K562 (cell line): ENCODE measurements at regions not wholly inside any gene's neighbourhood (a gene's known extent, or its start where the extent isn't known, plus 50 kb on each side); places are given as distances from the start of the nearest gene placed in this dataset.

ENCODE experiments used
- ATAC-seq: fragments of 200-7000 bp; cut with Tn5 transposase; 3 replicates; pipeline ENCODE4 v1.9.1; 2020; ENCODE audit warnings: moderate library complexity
- BruUV-seq: library from RNA; stranded (reverse); fragments of 400-500 nt; replicated peaks from 2 replicates; lab custom pipeline; 2021; lab: Mats Ljungman, UMichigan
- CTCF ChIA-PET: fragments of 300-600 bp; formaldehyde crosslinking; extraction: SDS; loops from one replicate; lab custom pipeline; 2021; ENCODE audit warnings: low intra/inter-chr PET ratio; lab: Yijun Ruan, JAX
- POLR2A ChIA-PET: fragments of 300-600, 350-650 bp; sonication (Branson Sonifier 250); formaldehyde crosslinking; extraction: SDS; loops from one replicate; lab custom pipeline; 2021; ENCODE audit warnings: antibody characterized with exemption, inconsistent platforms; lab: Yijun Ruan, JAX
- DNase-seq, 4 experiments: peaks; one replicate each; pipeline versions ENCODE4 v3.0.0 to v3.0.0-alpha.2; 2011 to 2018; ENCODE audit warnings: low spot score in 3 of 4, mixed read lengths in 3 of 4; ENCODE audit errors: extremely low read depth in 1 of 4
- FAIRE-seq: peaks from 2 replicates; lab custom pipeline; 2011; peaks lifted over from hg19 to GRCh38; lab: Jason Lieb, UNC
- H2AFZ ChIP-seq: 2 replicates; pipeline ENCODE4 v1.6.0; 2011; ENCODE audit warnings: low read depth, low read length, control low read depth, inconsistent platforms
- H3K27ac ChIP-seq: fragments of 200-600 bp; 3 replicates; pipeline ENCODE4 v1.8.0; 2011; ENCODE audit warnings: low read depth, mild to moderate bottlenecking, control low read depth, inconsistent platforms, low read length, moderate library complexity, mixed read lengths; ENCODE audit errors: extremely low read depth
- H3K27me3 ChIP-seq, 2 experiments: fragments of 300-600 bp in 1 of 2; 2 replicates in 1 of 2; 3 replicates in 1 of 2; pipeline versions ENCODE4 v1.6.0 to v1.8.0; 2011; ENCODE audit warnings: inconsistent platforms in 2 of 2, low read length in 2 of 2, mild to moderate bottlenecking in 1 of 2, mixed read lengths in 1 of 2, moderate library complexity in 1 of 2; ENCODE audit not compliant: control insufficient read depth in 2 of 2, insufficient read depth in 2 of 2
- H3K36me3 ChIP-seq: fragments of 300-600 bp; 3 replicates; pipeline ENCODE4 v1.8.0; 2011; ENCODE audit warnings: mild to moderate bottlenecking, low read length, inconsistent platforms; ENCODE audit not compliant: control insufficient read depth, insufficient read depth
- H3K4me1 ChIP-seq, 2 experiments: fragments of 200-600 bp in 1 of 2; replicated peaks in 1 of 2; 2 replicates in 1 of 2; 3 replicates in 1 of 2; pipeline versions ENCODE4 v1.5.1 to v1.8.0; 2011; ENCODE audit warnings: inconsistent platforms in 2 of 2, low read length in 2 of 2, mild to moderate bottlenecking in 1 of 2, mixed read lengths in 1 of 2, moderate library complexity in 1 of 2; ENCODE audit not compliant: control insufficient read depth in 2 of 2, insufficient read depth in 2 of 2
- H3K4me2 ChIP-seq: 2 replicates; pipeline ENCODE4 v1.6.1; 2011; ENCODE audit warnings: low read length, control low read depth, inconsistent platforms, mixed read lengths; ENCODE audit not compliant: insufficient read depth
- H3K4me3 ChIP-seq: fragments of 200-600 bp; sonication (generic), shearing (Covaris generic); 2 replicates; pipeline ENCODE4 v1.5.1; 2016; ENCODE audit warnings: control low read depth, inconsistent platforms
- H3K79me2 ChIP-seq: fragments of 200-600 bp; 3 replicates; pipeline ENCODE4 v1.8.0; 2011; ENCODE audit warnings: low read length, inconsistent platforms; ENCODE audit not compliant: control insufficient read depth, insufficient read depth
- H3K9ac ChIP-seq, 2 experiments: 2 replicates each; pipeline versions ENCODE4 v1.6.0 to v1.6.1; 2011; ENCODE audit warnings: low read depth in 2 of 2, low read length in 2 of 2, control low read depth in 1 of 2, inconsistent platforms in 1 of 2, mild to moderate bottlenecking in 1 of 2, mixed read lengths in 1 of 2; ENCODE audit not compliant: insufficient read depth in 1 of 2
- H3K9me1 ChIP-seq: one replicate; pipeline ENCODE4 v1.6.0; 2011; ENCODE audit warnings: inconsistent platforms, mild to moderate bottlenecking, low read length, moderate library complexity; ENCODE audit not compliant: control insufficient read depth, insufficient read depth
- H3K9me3 ChIP-seq: replicated peaks from 2 replicates; pipeline ENCODE4 v1.5.1; 2011; ENCODE audit warnings: low read depth, low read length, inconsistent platforms; ENCODE audit not compliant: control insufficient read depth, insufficient read depth
- H4K20me1 ChIP-seq: replicated peaks from 2 replicates; pipeline ENCODE4 v1.6.1; 2011; ENCODE audit warnings: low read length, inconsistent platforms, mixed read lengths; ENCODE audit not compliant: control insufficient read depth, insufficient read depth
- ATF2 ChIP-seq: sonication (generic); formaldehyde crosslinking; IDR thresholded peaks from 2 replicates; pipeline ENCODE4 v1.8.1; 2022; ENCODE audit warnings: missing genetic modification reagents
- HCFC1 ChIP-seq: IDR thresholded peaks from 2 replicates; pipeline ENCODE4 v1.6.1; 2012; ENCODE audit warnings: low read depth, low read length, improper control_type of control experiment
- NR3C1 ChIP-seq: sonication (generic); formaldehyde crosslinking; IDR thresholded peaks from 2 replicates; pipeline ENCODE4 v1.8.1; 2022; ENCODE audit warnings: missing genetic modification reagents
- PCBP1 ChIP-seq: fragments of 200-400 bp; formaldehyde crosslinking; IDR thresholded peaks from 2 replicates; pipeline ENCODE4 v1.6.1; 2018; ENCODE audit warnings: mild to moderate bottlenecking, low read depth, low read length; ENCODE audit not compliant: poor library complexity, severe bottlenecking
- ZNF253 ChIP-seq: fragments of 250-450 bp; sonication (Bioruptor Pico); conservative IDR thresholded peaks from 2 replicates; pipeline ENCODE4 v1.6.1; 2021; ENCODE audit warnings: mild to moderate bottlenecking
- ZNF583 ChIP-seq: fragments of 250-450 bp; sonication (Bioruptor Pico); IDR thresholded peaks from 2 replicates; pipeline ENCODE4 v1.4.0; 2020
- WGBS: fragments of 100-300 bp; shearing (Covaris generic); methylation state at CpG from one replicate; pipeline ENCODE4 v1.1.6; 2016; ENCODE audit warnings: low coverage, mixed read lengths; ENCODE audit not compliant: insufficient coverage; ENCODE audit errors: missing lambda C conversion rate; 5-methylcytosine and 5-hydroxymethylcytosine counted together
- in situ Hi-C: fragments of 300-500 bp; cut with MboI; formaldehyde crosslinking; loops from 4 replicates; pipeline ENCODE4 v1.15.0; 2018; ENCODE audit warnings: inconsistent platforms, mixed read lengths
- intact Hi-C: fragments of 100-400 bp; cut with micrococcal nuclease; formaldehyde crosslinking; loops from 2 replicates; pipeline ENCODE4 v1.14.2; 2022
- TF ChIP-seq, protein P1 (sequence below), 3 experiments: fragments of 200-800 bp in 1 of 3; fragments of 250-450 bp in 1 of 3; fragments of 450-650 bp in 1 of 3; sonication (Bioruptor Pico) in 1 of 3; sonication (Bioruptor generic) in 1 of 3; formaldehyde crosslinking in 1 of 3; IDR thresholded peaks; 2 replicates each; pipeline versions ENCODE4 v1.6.1 to v1.8.0; 2016 to 2022; ENCODE audit warnings: mild to moderate bottlenecking in 2 of 3, missing genetic modification characterization in 2 of 3, missing compliant biosample characterization in 1 of 3, moderate library complexity in 1 of 3
- TF ChIP-seq, protein P2 (sequence below), 2 experiments: fragments of 450-650 bp; formaldehyde crosslinking in 1 of 2; IDR thresholded peaks; 2 replicates each; pipeline versions ENCODE4 v1.4.0 to v1.6.1; 2014 to 2020; ENCODE audit warnings: mild to moderate bottlenecking in 2 of 2, borderline replicate concordance in 1 of 2, low read depth in 1 of 2

DNA sequence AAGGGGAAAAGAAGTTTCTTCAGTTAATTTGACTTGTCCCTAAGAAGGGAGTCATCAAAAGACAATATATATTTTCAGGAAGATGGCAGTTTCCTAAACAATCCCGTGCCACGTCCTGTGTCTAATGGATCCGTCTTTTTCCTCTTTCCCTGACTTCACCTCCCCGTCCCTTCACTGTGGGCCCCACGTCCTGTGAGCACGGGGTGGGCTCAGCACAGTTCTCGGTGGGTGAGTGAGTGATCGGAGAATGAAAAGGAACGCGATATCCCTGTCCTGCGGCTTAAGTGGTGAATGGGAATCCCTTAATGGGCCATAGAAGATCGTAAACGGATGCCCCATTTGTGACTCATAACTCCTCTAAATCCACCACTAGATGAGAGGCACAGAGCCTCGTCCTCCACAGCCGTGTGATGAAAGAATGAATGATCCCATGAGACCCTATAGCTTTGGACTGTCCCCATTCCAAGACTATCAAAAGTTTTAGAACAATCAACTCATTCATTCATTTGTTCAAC lies 63.5 kb upstream of the PITRM1 start:
- Histone ChIP-seq H3K9me3 (no peaks in the 10 kb centered on the region), H3K79me2 (no peaks in the 10 kb centered on the region), H3K27me3 (peaks cover 27 to 64% of the 10 kb centered on the region in 2 experiments), H3K9me1 (no peaks in the 10 kb centered on the region), H3K4me3 (no peak overlapping the region), H4K20me1 (0 out of 2 replicates have a peak, but pooled peaks cover 8% of the 10 kb centered on the region), H3K27ac (no peak overlapping the region), H3K4me1 (peaks cover 0 to 8% of the 10 kb centered on the region in 2 experiments; a peak in 1 of 5 replicates), H3K4me2 (no peak overlapping the region), H3K36me3 (no peaks in the 10 kb centered on the region), H2AFZ (no peak overlapping the region), H3K9ac (no peak overlapping the region)
- CTCF ChIA-PET, result no interaction called here
- ATAC-seq, result no peak
- in situ Hi-C loops (no loop called here), intact Hi-C loops (loop anchor here (5.0 to 10.0 kb wide), 3 partner anchors 39 to 1536 kb away; no protein-coding TSS in a partner anchor)
- DNase-seq, result no peak
- FAIRE-seq, result no peak
- POLR2A ChIA-PET, result interaction anchor here (0.6 kb wide), 1 partner anchor 1468 kb away, joined by 3 read pairs; no protein-coding TSS in a partner anchor
- WGBS, result 6% methylated on average over 15 of the region's 15 CpGs
- no TSS peak for BruUV-seq
- TF ChIP-seq, protein P1, sequence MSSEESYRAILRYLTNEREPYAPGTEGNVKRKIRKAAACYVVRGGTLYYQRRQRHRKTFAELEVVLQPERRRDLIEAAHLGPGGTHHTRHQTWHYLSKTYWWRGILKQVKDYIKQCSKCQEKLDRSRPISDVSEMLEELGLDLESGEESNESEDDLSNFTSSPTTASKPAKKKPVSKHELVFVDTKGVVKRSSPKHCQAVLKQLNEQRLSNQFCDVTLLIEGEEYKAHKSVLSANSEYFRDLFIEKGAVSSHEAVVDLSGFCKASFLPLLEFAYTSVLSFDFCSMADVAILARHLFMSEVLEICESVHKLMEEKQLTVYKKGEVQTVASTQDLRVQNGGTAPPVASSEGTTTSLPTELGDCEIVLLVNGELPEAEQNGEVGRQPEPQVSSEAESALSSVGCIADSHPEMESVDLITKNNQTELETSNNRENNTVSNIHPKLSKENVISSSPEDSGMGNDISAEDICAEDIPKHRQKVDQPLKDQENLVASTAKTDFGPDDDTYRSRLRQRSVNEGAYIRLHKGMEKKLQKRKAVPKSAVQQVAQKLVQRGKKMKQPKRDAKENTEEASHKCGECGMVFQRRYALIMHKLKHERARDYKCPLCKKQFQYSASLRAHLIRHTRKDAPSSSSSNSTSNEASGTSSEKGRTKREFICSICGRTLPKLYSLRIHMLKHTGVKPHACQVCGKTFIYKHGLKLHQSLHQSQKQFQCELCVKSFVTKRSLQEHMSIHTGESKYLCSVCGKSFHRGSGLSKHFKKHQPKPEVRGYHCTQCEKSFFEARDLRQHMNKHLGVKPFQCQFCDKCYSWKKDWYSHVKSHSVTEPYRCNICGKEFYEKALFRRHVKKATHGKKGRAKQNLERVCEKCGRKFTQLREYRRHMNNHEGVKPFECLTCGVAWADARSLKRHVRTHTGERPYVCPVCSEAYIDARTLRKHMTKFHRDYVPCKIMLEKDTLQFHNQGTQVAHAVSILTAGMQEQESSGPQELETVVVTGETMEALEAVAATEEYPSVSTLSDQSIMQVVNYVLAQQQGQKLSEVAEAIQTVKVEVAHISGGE (CRISPR knock-in tag; IDR thresholded peaks at IDR 0.05), result no peak
- TF ChIP-seq ZNF583 (CRISPR knock-in tag), result no peak
- no peak for TF ChIP-seq PCBP1
- TF ChIP-seq ZNF253, result no peak
- no peak for TF ChIP-seq ATF2 (CRISPR knock-in tag)
- TF ChIP-seq HCFC1, result no peak
- TF ChIP-seq NR3C1 (CRISPR knock-in tag), result no peak
- TF ChIP-seq, protein P2, sequence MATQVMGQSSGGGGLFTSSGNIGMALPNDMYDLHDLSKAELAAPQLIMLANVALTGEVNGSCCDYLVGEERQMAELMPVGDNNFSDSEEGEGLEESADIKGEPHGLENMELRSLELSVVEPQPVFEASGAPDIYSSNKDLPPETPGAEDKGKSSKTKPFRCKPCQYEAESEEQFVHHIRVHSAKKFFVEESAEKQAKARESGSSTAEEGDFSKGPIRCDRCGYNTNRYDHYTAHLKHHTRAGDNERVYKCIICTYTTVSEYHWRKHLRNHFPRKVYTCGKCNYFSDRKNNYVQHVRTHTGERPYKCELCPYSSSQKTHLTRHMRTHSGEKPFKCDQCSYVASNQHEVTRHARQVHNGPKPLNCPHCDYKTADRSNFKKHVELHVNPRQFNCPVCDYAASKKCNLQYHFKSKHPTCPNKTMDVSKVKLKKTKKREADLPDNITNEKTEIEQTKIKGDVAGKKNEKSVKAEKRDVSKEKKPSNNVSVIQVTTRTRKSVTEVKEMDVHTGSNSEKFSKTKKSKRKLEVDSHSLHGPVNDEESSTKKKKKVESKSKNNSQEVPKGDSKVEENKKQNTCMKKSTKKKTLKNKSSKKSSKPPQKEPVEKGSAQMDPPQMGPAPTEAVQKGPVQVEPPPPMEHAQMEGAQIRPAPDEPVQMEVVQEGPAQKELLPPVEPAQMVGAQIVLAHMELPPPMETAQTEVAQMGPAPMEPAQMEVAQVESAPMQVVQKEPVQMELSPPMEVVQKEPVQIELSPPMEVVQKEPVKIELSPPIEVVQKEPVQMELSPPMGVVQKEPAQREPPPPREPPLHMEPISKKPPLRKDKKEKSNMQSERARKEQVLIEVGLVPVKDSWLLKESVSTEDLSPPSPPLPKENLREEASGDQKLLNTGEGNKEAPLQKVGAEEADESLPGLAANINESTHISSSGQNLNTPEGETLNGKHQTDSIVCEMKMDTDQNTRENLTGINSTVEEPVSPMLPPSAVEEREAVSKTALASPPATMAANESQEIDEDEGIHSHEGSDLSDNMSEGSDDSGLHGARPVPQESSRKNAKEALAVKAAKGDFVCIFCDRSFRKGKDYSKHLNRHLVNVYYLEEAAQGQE (IDR thresholded peaks at IDR 0.05; ENCODE audit: borderline replicate concordance), result no peak
- TF ChIP-seq, protein P2 (CRISPR knock-in tag; IDR thresholded peaks at IDR 0.05; ENCODE audit: low read depth), result no peak
